DOHH2 (cell line): ENCODE measurements at regions not wholly inside any gene's neighbourhood (a gene's known extent, or its start where the extent isn't known, plus 50 kb on each side); places are given as distances from the start of the nearest gene placed in this dataset.

Source experiments
- H3F3A ChIP-seq: fragments of 200-600 bp; sonication (generic), shearing (Covaris generic); 2 replicates; pipeline ENCODE4 v1.6.0; 2016; ENCODE audit warnings: antibody characterized with exemption, mild to moderate bottlenecking; ENCODE audit not compliant: control insufficient read depth, insufficient read depth
- H3K27ac ChIP-seq: fragments of 200-600 bp; sonication (generic); 2 replicates; pipeline ENCODE4 v1.5.1; 2014; ENCODE audit warnings: low read depth, mild to moderate bottlenecking, low read length, moderate library complexity
- H3K27me3 ChIP-seq: fragments of 200-600 bp; sonication (generic); 2 replicates; pipeline ENCODE4 v1.6.1; 2014; ENCODE audit warnings: mild to moderate bottlenecking, low read length, mixed read lengths; ENCODE audit not compliant: control insufficient read depth
- H3K36me3 ChIP-seq: fragments of 200-600 bp; sonication (generic); 2 replicates; pipeline ENCODE4 v1.6.1; 2014; ENCODE audit warnings: mild to moderate bottlenecking, low read length, moderate library complexity, mixed read lengths; ENCODE audit not compliant: control insufficient read depth
- H3K4me1 ChIP-seq: fragments of 200-600 bp; sonication (generic); 2 replicates; pipeline ENCODE4 v1.6.1; 2014; ENCODE audit warnings: mild to moderate bottlenecking, low read length, mixed read lengths; ENCODE audit not compliant: control insufficient read depth
- H3K4me2 ChIP-seq: fragments of 200-600 bp; sonication (generic); 2 replicates; pipeline ENCODE4 v1.6.0; 2014; ENCODE audit warnings: mild to moderate bottlenecking, low read length, moderate library complexity
- H3K4me3 ChIP-seq: fragments of 200-600 bp; sonication (generic); 2 replicates; pipeline ENCODE4 v1.5.1; 2014; ENCODE audit warnings: mild to moderate bottlenecking, low read length, mixed read lengths
- H3K79me2 ChIP-seq: fragments of 200-600 bp; sonication (generic); 2 replicates; pipeline ENCODE4 v1.6.1; 2014; ENCODE audit warnings: mild to moderate bottlenecking, low read length, mixed read lengths; ENCODE audit not compliant: control insufficient read depth
- H3K9me2 ChIP-seq: fragments of 200-600 bp; sonication (generic); replicated peaks from 2 replicates; pipeline ENCODE4 v1.6.1; 2014; ENCODE audit warnings: mild to moderate bottlenecking, low read length, mixed read lengths; ENCODE audit not compliant: control insufficient read depth
- H3K9me3 ChIP-seq: fragments of 200-600 bp; sonication (generic); 2 replicates; pipeline ENCODE4 v1.6.1; 2014; ENCODE audit warnings: antibody characterized with exemption, low read length, mixed read lengths; ENCODE audit not compliant: control insufficient read depth, insufficient read depth
- H4K20me1 ChIP-seq: fragments of 200-600 bp; sonication (generic); 2 replicates; pipeline ENCODE4 v1.6.0; 2014; ENCODE audit warnings: low read depth, mild to moderate bottlenecking, antibody characterized with exemption, low read length, moderate library complexity; ENCODE audit not compliant: control insufficient read depth, insufficient read depth
- EZH2phosphoT487 ChIP-seq: fragments of 200-600 bp; sonication (generic); IDR thresholded peaks from 2 replicates; pipeline ENCODE4 v1.6.1; 2017; ENCODE audit warnings: borderline replicate concordance, mild to moderate bottlenecking, antibody characterized with exemption, low read length, moderate library complexity, mixed read lengths
- TF ChIP-seq, protein P1 (sequence below): fragments of 200-600 bp; sonication (generic); IDR thresholded peaks from one replicate; pipeline ENCODE4 v1.5.1; 2014; ENCODE audit warnings: antibody characterized with exemption, mild to moderate bottlenecking, low read depth, low read length; ENCODE audit not compliant: poor library complexity, severe bottlenecking

DNA sequence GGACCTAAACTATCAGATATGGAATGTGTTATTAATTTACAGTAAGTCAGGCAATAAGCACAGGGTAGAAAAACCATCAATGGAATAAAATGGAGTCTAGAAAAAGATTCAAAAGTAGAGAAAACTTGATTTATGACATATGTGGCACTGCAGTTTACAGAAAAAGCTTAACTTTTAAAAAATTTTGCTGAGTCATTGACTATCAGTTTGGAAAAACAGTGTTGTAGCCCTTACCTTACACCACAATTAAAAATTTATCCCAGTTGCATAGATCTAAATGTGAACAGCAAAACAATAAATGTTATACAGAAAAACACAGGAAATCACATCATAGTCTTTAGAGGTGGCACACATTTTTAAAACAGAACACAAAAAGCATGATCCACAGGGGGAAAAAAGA lies 108.5 kb downstream of the USP22 start:
- H3F3A ChIP-seq = no peaks in the 10 kb centered on the region
- no peak overlapping the region for H3K27ac ChIP-seq
- H3K4me2 ChIP-seq = no peak overlapping the region

DNA sequence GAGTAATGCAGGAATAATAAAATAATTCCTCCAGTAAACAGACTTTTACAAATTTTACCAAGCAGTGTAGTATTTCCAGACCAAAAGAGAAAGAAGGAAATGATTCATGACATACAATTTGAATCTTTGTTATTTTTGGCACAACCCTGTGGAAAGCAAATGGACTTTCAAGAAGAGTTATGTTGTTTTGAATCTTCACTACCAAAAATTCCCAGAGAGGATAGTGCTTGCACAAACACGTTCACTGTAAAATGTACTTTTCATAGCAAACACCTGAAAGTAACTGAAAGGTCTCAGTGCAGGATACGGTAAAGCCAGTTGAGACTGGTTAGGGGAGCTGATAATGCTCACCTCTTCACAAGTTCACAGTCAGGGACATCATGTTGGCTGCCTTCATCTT lies 107.1 kb downstream of the USP22 start:
- no peaks in the 10 kb centered on the region for H3K79me2 ChIP-seq
- H3K9me3 ChIP-seq = no peaks in the 10 kb centered on the region
- no peak overlapping the region for H3K27ac ChIP-seq
- no peaks in the 10 kb centered on the region for H3K4me1 ChIP-seq
- H3K4me3 ChIP-seq = no peak overlapping the region
- H3K36me3 ChIP-seq = no peaks in the 10 kb centered on the region
- TF ChIP-seq EZH2phosphoT487 = no peak
- TF ChIP-seq, protein P1, sequence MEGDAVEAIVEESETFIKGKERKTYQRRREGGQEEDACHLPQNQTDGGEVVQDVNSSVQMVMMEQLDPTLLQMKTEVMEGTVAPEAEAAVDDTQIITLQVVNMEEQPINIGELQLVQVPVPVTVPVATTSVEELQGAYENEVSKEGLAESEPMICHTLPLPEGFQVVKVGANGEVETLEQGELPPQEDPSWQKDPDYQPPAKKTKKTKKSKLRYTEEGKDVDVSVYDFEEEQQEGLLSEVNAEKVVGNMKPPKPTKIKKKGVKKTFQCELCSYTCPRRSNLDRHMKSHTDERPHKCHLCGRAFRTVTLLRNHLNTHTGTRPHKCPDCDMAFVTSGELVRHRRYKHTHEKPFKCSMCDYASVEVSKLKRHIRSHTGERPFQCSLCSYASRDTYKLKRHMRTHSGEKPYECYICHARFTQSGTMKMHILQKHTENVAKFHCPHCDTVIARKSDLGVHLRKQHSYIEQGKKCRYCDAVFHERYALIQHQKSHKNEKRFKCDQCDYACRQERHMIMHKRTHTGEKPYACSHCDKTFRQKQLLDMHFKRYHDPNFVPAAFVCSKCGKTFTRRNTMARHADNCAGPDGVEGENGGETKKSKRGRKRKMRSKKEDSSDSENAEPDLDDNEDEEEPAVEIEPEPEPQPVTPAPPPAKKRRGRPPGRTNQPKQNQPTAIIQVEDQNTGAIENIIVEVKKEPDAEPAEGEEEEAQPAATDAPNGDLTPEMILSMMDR = no peak
- H4K20me1 ChIP-seq = no peaks in the 10 kb centered on the region
- no peaks in the 10 kb centered on the region for H3F3A ChIP-seq
- H3K9me2 ChIP-seq = no peaks in the 10 kb centered on the region
- no peak overlapping the region for H3K4me2 ChIP-seq
- peaks cover 8% of the 10 kb centered on the region; the same call in 1 of the 2 replicates for H3K27me3 ChIP-seq

More for the DNA sequence above, 108.5 kb downstream of the USP22 start:
- no peaks in the 10 kb centered on the region for H4K20me1 ChIP-seq
- TF ChIP-seq, protein P1 = no peak
- no peak for TF ChIP-seq EZH2phosphoT487
- peaks cover 16% of the 10 kb centered on the region; the same call in 1 of the 2 replicates for H3K27me3 ChIP-seq
- H3K9me3 ChIP-seq = no peaks in the 10 kb centered on the region
- no peaks in the 10 kb centered on the region for H3K4me1 ChIP-seq
- no peaks in the 10 kb centered on the region for H3K79me2 ChIP-seq
- H3K4me3 ChIP-seq = no peak overlapping the region
- H3K36me3 ChIP-seq = no peaks in the 10 kb centered on the region
- no peaks in the 10 kb centered on the region for H3K9me2 ChIP-seq

DNA sequence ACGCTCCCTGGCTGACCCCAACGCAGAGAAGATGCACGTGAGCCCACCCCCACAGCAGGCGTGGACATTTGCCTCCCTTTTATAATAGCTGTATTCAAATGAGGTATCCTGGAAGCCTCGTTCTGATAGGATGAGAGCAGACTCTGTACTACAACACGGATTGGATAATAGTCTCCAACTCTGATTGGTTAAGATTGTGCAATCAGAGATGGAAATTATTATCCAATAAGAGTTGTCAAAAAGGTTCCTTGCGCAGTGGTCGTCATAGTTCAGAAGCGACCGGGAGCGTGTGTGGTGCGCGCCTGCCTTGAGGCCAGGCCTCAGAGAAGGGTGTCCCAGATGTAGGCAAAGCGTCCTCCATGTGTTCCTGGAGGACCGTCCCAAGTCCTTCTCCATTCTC lies 104.6 kb downstream of the USP22 start:
- H3K4me2 ChIP-seq = no peak overlapping the region

More for the DNA sequence above, 104.6 kb downstream of the USP22 start:
- no peaks in the 10 kb centered on the region for H3F3A ChIP-seq
- no peak overlapping the region for H3K4me3 ChIP-seq
- TF ChIP-seq, protein P1 = no peak
- TF ChIP-seq EZH2phosphoT487 = no peak
- no peaks in the 10 kb centered on the region for H3K9me2 ChIP-seq
- 0 out of 2 replicates have a peak, but pooled peaks cover 5% of the 10 kb centered on the region for H3K27me3 ChIP-seq
- no peaks in the 10 kb centered on the region for H3K79me2 ChIP-seq
- H4K20me1 ChIP-seq = no peaks in the 10 kb centered on the region
- H3K36me3 ChIP-seq = no peaks in the 10 kb centered on the region
- no peak overlapping the region for H3K27ac ChIP-seq
- no peaks in the 10 kb centered on the region for H3K4me1 ChIP-seq
- no peaks in the 10 kb centered on the region for H3K9me3 ChIP-seq
